Prostate gland (tissue), 2 donors: ENCODE measurements at regions not wholly inside any gene's neighbourhood (a gene's known extent, or its start where the extent isn't known, plus 50 kb on each side); places are given as distances from the start of the nearest gene placed in this dataset.

Experiments used
- DNase-seq: peaks from one replicate; pipeline ENCODE4 v3.0.0-alpha.2; 2019; ENCODE audit warnings: low spot score
- H3K27ac ChIP-seq, 2 donors: fragments of 200-600 bp; sonication (generic); 2 replicates each; pipeline ENCODE4 v1.5.1; 2017 to 2019
- H3K27me3 ChIP-seq: fragments of 200-600 bp; sonication (generic); replicated peaks from 2 replicates; pipeline ENCODE4 v1.5.1; 2019; ENCODE audit not compliant: insufficient read depth
- H3K36me3 ChIP-seq, 2 donors: fragments of 200-600 bp; sonication (generic); 1 replicate in 1 of 2; 2 replicates in 1 of 2; pipeline versions ENCODE4 v1.5.1 to v1.8.1; 2017 to 2019
- H3K4me1 ChIP-seq: fragments of 200-600 bp; sonication (generic); replicated peaks from 2 replicates; pipeline ENCODE4 v1.5.1; 2019
- H3K4me3 ChIP-seq, 2 donors: fragments of 200-600 bp; sonication (generic); 2 replicates each; pipeline ENCODE4 v1.5.1; 2017 to 2019
- H3K9me3 ChIP-seq: fragments of 200-600 bp; sonication (generic); 2 replicates; pipeline ENCODE4 v1.5.1; 2017
- CTCF ChIP-seq, 4 experiments: fragments of 200-600 bp in 2 of 4; fragments of 450-650 bp in 2 of 4; sonication (generic) in 2 of 4; IDR thresholded peaks; 1 replicate in 3 of 4; 2 replicates in 1 of 4; pipeline ENCODE4 v1.5.1; 2016 to 2019; ENCODE audit warnings: antibody characterized with exemption in 4 of 4, mild to moderate bottlenecking in 2 of 4, moderate library complexity in 2 of 4
- POLR2A ChIP-seq: fragments of 450-650 bp; IDR thresholded peaks from one replicate; pipeline ENCODE4 v1.6.1; 2016; ENCODE audit warnings: antibody characterized with exemption, mild to moderate bottlenecking
- POLR2AphosphoS5 ChIP-seq: sonication (generic); formaldehyde crosslinking; IDR thresholded peaks from one replicate; pipeline ENCODE4 v1.6.1; 2017; ENCODE audit warnings: antibody characterized with exemption
- WGBS: methylation state at CpG from one replicate; pipeline ENCODE4 v1.1.5; 2018; 5-methylcytosine and 5-hydroxymethylcytosine counted together
- intact Hi-C: fragments of 100-400 bp; cut with DNase I; formaldehyde crosslinking; loops from one replicate; pipeline ENCODE4 v1.14.2; 2022

- H3K27ac ChIP-seq, result no peak overlapping the region
- H3K4me3 ChIP-seq, result no peak overlapping the region
- 75% methylated on average over 3 of the region's 3 CpGs for WGBS
- TF ChIP-seq CTCF (IDR thresholded peaks at IDR 0.05) (no peak), POLR2AphosphoS5 (no peak), POLR2A (no peak)
- H3K36me3 ChIP-seq, result no peaks in the 10 kb centered on the region
- DNase-seq, result no peak
- no peaks in the 10 kb centered on the region for H3K4me1 ChIP-seq
- no peaks in the 10 kb centered on the region for H3K27me3 ChIP-seq
- no peaks in the 10 kb centered on the region for H3K9me3 ChIP-seq
- intact Hi-C loops, result no loop called here
These were observed 192.5 kb downstream of the CDH7 start for GRCh38 chr18:65943268-65943667.

GRCh38 chr18:65942854-65943253 is 192.0 kb downstream of the CDH7 start:
- no peak for DNase-seq
- Histone ChIP-seq H3K4me1 (no peaks in the 10 kb centered on the region), H3K36me3 (no peaks in the 10 kb centered on the region), H3K27me3 (no peaks in the 10 kb centered on the region), H3K9me3 (no peaks in the 10 kb centered on the region), H3K4me3 (no peak overlapping the region), H3K27ac (no peak overlapping the region)
- intact Hi-C loops, result no loop called here
- TF ChIP-seq CTCF (IDR thresholded peaks at IDR 0.05) (no peak), POLR2AphosphoS5 (no peak), POLR2A (no peak)
- 20% methylated on average over 1 of the region's 1 CpG for WGBS

- H3K9me3 ChIP-seq, result no peaks in the 10 kb centered on the region
- DNase-seq, result no peak
- intact Hi-C loops, result no loop called here
- no peak overlapping the region for H3K4me3 ChIP-seq
- H3K27me3 ChIP-seq, result no peaks in the 10 kb centered on the region
- H3K27ac ChIP-seq, result no peak overlapping the region
- no peaks in the 10 kb centered on the region for H3K36me3 ChIP-seq
- TF ChIP-seq CTCF (IDR thresholded peaks at IDR 0.05) (no peak), POLR2A (no peak), POLR2AphosphoS5 (no peak)
- no peaks in the 10 kb centered on the region for H3K4me1 ChIP-seq
- WGBS, result 35% methylated on average over 2 of the region's 2 CpGs
These were observed 191.3 kb downstream of the CDH7 start for GRCh38 chr18:65942104-65942503.

- Histone ChIP-seq H3K27ac (no peak overlapping the region), H3K9me3 (no peaks in the 10 kb centered on the region), H3K4me3 (no peak overlapping the region), H3K4me1 (no peaks in the 10 kb centered on the region), H3K27me3 (no peaks in the 10 kb centered on the region), H3K36me3 (no peaks in the 10 kb centered on the region)
- WGBS, result 85% methylated on average over 4 of the region's 4 CpGs
- no peak for TF ChIP-seq POLR2AphosphoS5
- no peak for TF ChIP-seq CTCF (IDR thresholded peaks at IDR 0.05)
- TF ChIP-seq POLR2A, result no peak
- intact Hi-C loops, result no loop called here
- DNase-seq, result no peak
These were observed 190.7 kb downstream of the CDH7 start for GRCh38 chr18:65941482-65941881.
